HG02588 (cell line): ENCODE measurements at regions not wholly inside any gene's neighbourhood (a gene's known extent, or its start where the extent isn't known, plus 50 kb on each side); places are given as distances from the start of the nearest gene placed in this dataset.

ENCODE experiments used
- ATAC-seq: cut with Tn5 transposase; IDR thresholded peaks from one replicate; pipeline ENCODE4 v1.9.1; 2021; ENCODE audit warnings: mild to moderate bottlenecking, moderate library complexity; ENCODE audit not compliant: unreplicated experiment

DNA sequence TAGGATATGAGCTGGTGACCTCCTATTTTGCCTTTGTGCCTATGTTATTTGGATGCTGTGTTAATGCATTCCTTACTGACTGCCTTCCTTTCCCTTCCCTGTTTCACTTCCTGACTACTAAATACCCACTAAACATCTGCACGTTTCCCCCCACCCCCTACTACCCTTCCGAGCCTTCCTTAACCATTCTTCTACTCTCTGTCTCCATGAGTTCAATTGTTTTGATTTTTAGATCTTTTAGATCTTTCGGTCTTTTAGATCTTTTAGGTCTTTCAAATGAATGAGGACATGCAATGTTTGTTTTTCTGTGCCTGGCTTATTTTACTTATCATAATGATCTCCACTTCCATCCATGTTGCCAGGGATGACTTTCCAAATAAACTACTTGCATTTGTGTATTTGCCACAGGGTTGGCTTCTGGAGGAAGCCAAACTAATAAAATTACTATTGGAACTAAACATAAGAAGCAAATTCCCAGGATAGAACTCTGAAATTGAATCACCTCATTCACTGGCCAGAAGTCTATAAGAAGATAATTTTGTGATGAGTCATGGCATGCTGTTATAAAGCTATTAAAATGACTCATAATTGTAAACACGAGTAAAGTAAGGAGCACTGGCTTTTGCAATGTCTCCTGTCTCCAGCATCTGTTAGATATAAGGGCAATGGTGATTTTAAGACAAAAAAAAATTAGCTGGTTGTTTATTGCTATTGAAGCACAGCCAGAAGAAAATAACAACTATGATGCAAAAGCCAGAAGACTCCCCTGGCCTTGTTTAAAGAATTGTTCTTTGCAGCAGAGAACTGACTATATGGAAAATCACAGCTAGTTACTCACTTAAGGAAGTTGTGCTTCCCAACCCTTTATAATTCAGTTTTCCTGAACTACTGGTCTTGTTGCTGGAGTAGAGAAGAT, 586.3 kb downstream of the LRFN5 start:
- no peak for ATAC-seq

DNA sequence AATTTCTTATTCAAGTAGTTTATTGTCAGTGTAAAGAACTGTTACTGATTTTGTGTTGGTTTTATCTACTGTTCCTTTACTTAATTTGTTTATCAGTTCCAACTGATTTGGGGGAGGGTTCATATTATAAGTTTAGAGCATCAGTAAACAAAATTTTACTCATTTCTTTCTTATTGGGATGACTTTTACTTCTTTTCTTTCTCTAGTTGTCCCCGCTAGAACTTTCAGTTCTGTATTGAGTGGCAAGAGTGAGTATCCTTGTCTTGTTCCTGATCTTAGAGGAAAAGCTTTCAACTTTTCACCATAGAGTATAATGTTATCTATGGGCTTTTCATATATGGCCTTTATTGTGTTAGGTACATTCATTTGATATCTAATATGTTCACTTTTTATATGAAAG, 584.1 kb downstream of the LRFN5 start:
- no peak for ATAC-seq

DNA sequence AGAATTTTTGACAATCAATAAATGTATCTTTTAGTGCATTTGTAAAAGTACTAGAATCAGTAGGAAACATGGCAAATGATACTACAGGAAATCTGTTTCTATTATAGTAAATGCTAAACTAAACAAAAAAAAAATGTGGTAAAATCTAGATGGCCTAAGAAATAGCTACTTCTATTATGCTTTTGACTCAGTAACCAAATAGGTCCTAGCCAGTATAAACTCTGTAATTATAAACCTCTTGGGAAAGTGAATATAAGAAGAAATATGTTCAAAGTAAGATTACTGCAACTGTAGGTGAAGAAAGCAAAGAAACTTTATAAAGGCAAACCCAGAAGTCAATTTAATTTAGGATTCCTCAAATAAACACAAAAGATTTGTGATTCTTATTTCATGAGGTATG, 581.2 kb downstream of the LRFN5 start:
- no peak for ATAC-seq

DNA sequence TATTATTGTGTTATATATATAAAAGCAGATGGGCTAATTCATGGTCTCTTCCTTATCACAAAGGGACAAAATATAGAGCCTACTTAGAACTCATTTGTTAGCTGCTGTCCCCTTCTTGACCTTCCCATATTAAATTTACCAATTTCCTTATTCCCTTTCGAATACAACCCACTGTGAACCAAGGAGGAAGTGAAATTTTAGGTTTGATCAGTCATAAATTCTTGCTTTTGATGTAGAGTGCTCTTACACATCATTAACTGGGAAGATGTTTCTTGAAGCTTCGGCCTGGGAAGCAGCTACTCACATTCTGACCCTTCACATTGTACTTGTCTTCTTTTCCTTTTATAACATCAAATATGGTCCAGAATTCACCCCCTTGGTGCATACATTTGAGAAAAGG, 579.0 kb downstream of the LRFN5 start:
- ATAC-seq, result no peak

DNA sequence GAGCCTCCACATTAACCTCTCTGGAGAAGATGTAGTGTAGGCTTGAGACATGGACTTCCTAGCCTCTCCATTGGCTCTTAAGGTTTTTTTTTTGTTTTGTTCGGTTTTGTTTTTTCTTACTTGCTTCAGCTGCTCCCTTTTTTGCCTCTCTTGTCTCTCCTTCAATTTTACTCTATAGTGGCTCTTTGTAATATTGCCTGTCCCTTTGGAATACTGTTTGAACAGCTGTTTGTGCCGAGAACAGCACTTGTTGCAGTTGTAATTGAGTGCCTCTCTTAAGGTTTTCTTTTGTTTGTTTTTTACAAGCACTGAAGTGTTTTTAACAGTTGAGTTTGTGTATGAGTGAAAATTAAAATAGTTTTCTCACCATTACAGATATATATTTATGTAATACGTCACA, 567.7 kb downstream of the LRFN5 start:
- no peak for ATAC-seq

DNA sequence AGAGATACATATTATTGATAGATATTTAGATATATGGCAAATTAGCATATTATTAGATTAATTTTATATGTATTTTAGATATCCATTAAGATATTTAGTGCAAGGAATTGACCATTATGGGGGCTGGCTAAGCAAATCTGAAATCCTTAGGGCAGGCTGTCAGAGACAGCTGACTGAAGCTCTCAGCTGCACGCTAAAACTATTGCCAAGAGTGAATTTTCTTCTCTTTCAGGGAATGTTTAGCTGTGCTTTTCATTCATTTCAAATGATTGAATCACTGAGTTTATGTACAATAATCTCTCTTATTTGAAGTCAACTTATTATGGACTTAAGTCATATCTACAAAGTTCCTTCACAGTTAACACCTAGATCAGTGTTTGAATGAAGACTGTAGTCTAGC, 566.5 kb downstream of the LRFN5 start:
- no peak for ATAC-seq

DNA sequence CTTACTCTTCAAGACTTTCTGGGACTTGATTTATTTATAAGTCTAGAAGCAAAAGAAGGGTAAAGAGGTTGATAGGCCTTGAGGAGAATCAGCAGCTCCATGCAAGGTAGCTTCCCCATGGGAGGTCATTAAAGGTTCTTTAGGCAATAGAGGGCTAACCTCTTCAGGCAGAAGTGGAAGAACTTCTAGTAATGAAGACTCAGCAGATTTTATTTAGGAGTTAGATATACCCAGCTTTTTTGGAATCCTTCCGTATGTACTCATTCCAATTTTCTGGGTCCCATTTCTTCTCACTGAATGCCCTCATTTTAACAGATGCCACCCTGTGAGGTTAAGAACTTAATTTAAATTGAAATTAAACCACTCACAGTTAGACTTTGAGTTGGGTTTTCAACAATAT, 565.6 kb downstream of the LRFN5 start:
- ATAC-seq, result no peak

DNA sequence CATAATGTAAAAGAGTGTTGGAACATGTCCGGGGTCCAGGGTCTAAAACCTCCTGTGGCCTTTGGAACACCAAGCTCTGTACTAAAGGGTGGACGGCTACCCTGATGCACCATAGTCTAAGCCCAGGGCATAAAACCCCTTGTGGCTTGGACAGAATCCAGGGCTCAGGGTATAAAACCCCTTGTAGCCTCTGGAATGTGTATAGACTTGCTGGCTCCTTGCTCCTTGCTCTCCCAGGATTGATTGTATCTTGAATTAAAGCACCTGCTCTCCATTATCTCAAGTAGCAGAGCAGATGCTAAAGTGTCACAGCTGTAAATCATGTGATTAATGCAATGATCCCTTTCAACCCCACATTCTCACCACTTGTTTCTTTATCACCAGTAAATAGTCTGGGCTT, 556.5 kb downstream of the LRFN5 start:
- no peak for ATAC-seq

DNA sequence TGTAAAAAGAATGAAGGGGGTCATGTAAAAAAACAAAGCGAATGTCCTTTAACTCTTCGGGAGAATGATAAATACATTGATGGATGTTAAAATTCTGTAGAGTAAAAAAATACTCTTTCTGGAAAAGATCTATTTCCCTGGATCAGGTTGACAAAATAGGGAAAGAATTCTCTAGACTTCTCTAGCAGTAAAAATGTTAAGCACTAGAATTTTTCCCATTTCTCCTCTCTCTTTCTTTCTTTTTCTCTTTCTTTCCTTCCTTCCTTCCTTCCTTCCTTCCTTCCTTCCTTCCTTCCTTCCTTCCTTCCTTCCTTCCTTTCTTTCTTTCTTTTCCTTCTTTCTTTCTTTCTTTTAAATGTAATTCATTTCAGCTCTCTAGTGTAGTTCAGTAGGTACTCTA, 552.5 kb downstream of the LRFN5 start:
- ATAC-seq, result no peak

DNA sequence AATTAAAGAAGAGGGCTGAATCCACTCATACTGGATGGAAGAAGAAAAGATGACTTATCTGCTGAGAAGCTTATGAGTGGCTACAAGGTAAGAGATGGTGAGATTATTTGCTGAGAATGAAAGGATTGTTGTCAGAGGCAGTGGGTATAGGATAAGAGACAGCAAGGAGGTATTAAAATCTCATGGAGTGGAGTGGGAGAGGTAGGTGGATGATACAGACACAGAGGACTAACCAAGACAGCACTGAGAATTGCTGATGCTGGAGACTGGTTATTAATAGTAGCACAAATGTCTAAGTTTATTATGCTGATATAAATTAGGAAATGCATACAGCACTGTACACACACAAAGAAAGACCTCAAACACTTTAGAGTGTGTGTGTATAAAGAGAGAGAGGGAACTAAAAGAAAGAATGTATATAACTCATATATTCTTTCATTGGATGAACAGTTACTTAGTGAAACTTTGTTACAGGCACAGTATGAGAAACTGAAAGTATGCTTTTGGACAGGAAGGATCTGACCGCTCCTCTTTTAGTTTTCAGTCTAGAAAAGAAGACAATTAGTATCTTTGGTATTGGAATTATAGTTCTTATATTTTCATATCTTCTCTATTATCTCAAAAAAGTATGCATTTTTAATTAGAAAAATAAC, 543.1 kb downstream of the LRFN5 start:
- no peak for ATAC-seq

DNA sequence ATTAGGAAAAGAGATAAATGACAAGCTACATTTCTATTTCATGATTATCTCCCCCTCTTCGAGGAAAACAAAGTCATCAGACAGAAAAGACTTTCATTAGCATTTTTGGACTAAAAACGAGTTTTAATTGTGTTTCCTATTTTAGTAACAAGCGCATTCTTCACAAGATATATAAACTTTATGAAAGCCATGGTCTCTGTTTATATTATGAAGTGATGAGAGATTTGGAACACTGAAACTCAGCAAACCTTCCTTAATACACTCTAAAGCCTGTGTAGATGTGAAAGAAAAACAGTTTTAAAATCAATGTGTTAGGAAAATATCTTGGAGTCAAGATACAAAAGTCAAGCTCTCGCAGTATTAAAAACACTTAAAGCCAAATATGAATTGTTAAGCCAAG, 539.1 kb downstream of the LRFN5 start:
- no peak for ATAC-seq

DNA sequence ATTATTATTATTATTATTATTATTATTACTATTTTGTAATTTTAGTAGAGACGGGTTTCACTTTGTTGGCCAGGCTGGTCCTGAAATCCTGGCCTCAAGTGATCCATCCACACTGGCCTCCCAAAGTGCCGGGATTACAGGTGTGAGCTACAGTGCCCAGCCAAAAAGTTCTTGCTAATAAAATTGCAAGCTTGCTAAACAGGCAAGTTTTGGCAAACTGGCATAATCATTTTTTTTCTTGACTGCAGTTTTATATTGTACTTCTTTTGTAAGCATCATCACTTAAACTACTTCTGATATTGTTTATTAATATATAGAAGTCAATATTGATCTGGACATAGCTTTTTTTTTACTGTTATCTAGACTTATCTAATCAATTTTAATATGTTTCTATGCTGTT, 536.4 kb downstream of the LRFN5 start:
- ATAC-seq, result no peak

DNA sequence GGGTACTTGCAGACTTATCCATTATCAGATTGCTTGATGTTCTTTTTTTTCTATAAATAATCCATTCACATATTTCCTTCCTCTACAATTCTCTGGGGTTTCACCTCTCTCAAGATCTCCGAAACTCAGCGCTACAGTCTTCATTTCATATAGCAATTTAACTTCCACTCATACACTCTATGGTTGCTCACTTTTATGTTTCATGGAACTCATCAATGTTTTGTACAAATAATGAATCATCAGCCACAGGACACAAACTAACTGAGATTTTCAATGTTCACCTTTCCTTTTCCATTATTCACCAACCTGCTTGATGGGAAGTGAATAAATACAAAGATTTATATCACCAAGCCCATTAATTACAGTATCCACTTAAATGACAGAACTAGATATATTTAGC, 534.7 kb downstream of the LRFN5 start:
- no peak for ATAC-seq

DNA sequence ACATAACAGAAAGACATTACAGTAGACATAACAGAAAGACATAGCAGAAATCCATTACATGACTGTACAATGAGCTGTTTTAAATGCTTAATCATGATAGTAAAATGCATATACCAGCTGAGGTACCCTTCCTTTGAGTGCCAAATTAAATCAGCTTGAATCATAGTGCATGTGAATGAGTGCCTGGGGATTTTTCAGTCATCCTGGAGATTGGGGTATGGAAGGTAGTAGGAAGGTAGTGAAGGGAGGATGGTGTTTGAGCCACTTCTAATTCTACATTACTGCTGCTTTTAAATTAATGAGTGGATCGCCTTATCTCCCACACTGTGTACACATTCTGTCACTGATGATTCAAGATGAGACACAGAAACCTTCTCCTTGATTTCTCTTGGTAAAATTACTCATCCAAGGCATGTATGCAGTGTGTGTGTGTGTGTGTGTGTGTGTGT, 534.2 kb downstream of the LRFN5 start:
- no peak for ATAC-seq

DNA sequence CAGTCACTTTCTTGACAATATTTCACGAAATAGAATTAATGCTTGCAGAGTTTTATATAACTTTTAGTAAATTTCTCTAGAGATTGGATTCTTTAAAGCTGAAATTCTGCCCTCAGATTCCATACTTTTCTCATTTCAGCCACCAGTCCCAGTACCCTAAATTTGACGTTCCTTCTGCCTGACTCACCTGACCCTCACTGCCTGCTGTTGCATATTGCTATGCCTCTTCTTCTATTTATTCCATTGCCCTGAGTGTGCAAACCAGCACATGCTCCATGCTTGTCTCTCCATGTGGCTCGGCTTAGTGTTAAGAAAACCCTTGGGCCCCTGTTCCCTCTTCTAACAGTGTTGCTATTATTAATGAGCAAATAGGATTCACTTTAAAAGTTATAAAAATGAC, 533.3 kb downstream of the LRFN5 start:
- ATAC-seq, result no peak

DNA sequence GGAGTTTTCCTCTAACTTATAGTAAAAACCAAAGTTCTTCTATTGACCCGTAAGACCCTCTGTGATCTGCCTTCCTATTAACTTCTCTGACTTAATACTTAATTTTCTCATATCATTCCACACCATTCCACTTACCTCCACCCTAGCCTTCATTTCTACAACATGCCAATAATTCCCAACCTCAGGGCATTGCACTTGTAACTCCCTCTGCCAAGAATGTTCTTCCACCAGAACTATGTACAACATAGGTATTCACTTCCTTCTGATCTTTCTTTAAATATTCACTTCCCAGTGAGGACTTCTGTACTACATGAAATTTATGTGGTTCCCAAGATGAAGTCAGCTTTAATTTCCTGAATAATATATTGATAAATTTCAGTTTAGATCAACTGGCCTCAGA, 531.7 kb downstream of the LRFN5 start:
- no peak for ATAC-seq

DNA sequence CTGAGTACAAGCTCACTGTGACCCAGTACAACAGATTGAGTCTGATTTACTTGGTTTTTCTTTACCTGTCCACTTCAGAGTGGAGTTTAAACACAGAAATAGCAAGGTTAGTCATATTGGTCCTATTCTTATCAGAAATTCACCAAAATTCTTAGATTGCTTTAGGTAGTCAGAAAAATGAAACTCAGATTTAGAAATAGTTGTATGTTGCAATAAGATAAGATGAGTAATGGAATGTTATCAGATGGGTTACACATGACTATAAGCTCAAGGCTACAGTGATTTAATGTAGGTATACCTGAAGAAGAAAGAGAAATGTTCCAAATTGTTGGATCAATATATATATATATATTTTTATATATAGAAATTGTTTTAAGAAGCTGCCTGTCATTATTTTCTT, 524.1 kb downstream of the LRFN5 start:
- no peak for ATAC-seq

DNA sequence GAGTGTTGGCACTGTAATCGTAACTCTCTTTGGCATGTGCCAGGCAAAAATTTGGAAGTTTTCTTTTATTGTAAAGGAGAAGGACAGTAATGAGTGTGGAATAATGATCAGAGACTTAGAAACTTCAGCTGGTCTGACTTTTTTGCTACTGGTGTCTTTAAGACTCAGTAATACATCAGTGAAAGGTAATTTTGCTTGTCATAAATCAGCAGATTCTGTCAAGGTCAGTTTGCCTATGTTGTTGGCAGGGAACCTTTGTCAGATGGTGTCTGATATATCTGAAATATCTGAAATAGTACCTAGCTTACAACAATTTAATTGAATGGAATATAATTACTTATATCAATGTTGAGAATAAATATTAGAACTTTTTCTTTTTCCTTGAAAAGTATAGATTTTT, 516.9 kb downstream of the LRFN5 start:
- ATAC-seq, result no peak

DNA sequence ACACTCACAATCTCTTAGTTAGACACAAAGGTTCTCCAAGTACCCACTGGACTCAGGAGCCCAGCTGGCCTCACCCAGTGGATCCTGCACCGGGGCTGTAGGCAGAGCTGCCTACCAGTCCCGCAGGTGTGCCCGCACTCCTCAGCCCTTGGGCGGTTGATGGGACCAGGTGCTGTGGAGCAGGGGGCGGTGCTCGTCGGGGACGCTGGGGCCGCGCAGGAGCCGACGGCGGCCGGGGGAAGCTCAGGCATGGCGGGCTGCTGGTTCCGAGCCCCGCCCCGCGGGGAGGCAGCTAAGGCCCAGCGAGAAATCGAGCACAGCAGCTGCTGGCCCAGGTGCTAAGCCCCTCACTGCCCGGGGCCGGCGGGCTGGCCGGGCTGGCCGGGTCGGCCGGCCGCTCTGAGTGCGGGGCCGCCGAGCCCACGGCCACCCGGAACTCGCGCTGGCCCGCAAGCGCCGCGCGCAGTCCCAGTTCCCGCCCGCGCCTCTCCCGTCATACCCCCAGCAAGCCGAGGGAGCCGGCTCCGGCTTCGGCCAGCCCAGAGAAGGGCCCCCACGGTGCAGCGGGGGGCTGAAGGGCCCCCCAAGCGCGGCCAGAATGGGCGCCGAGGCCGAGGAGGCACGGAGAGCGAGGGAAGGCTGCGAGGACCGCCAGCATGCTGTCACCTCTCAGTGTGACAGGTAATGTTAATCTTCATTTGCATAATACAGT, 506.8 kb downstream of the LRFN5 start:
- no peak for ATAC-seq

DNA sequence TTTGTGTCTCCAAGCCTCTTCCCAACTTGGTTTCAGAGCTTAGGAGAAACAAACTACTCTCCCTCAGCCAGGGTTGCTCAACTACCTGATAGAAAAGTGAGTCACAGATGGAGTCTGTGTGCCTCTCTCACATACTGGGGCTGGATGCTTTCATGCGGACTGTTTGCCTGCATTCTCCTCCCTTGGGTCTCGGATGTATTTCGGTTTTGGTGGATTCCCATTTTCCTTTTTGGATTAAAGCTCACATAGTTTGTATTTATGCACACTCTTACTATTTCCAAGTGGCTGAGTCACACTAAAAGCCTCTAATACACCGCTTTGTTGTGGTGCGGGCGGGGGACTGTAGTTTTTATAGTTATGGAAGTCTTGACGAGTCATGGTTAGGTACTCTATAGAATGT, 505.4 kb downstream of the LRFN5 start:
- ATAC-seq, result no peak

DNA sequence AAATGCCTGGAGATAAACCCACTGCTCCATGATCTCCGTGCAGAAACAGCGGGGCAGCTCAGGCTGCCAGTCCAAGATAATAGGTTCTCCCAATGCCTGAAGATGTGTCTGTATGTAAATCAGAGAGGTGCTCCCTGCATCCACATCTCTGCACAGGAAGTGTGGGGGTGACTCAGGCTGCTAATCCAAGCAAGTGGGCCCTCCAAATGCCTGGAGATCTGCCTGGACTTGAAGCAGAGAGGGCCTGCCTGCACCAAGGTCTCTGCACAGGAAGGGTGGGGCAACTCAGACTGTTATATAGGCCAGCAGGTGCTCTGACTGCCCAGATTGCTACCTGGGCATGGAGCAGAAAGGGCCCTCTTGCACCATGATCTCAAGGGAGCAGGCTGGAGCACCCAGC, 504.7 kb downstream of the LRFN5 start:
- ATAC-seq, result no peak

DNA sequence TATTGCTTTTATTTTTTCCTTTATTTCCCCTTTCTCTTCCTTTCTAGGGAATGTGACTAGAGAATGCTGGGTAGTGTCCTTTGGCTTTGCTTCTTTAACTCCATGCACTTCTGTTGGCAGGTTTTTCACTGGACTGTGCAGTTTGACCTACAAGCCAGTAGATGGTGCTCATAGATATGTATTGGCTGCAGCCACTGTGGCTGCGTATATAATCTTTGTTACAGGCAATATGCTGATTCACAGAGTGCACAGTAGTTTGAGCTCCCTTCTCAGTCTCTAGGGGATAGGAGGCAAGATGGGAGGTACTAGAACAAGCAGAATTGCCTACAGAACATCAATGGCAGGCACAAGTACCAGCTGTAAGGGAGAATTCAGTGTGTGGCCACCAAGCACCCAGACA, 503.5 kb downstream of the LRFN5 start:
- no peak for ATAC-seq
